Keratinocyte (primary cell): ENCODE measurements at regions not wholly inside any gene's neighbourhood (a gene's known extent, or its start where the extent isn't known, plus 50 kb on each side); places are given as distances from the start of the nearest gene placed in this dataset.

Experiments
- DNase-seq: peaks from one replicate; pipeline ENCODE4 v3.0.0-alpha.2; 2011; ENCODE audit warnings: low read depth, missing footprints, low spot score
- FAIRE-seq: peaks from 2 replicates; lab custom pipeline; 2011; peaks lifted over from hg19 to GRCh38; lab: Jason Lieb, UNC
- H2AFZ ChIP-seq: 2 replicates; pipeline ENCODE4 v1.6.0; 2012; ENCODE audit warnings: low read length, control low read depth, inconsistent platforms; ENCODE audit not compliant: control insufficient read depth
- H3K27ac ChIP-seq: 2 replicates; pipeline ENCODE4 v1.5.1; 2011; ENCODE audit warnings: low read length; ENCODE audit not compliant: control insufficient read depth, insufficient read depth
- H3K27me3 ChIP-seq: 3 replicates; pipeline ENCODE4 v1.6.0; 2011; ENCODE audit warnings: low read length; ENCODE audit not compliant: control insufficient read depth, insufficient read depth; ENCODE audit errors: extremely low read depth
- H3K36me3 ChIP-seq, 2 experiments: 2 replicates in 1 of 2; 3 replicates in 1 of 2; pipeline ENCODE4 v1.5.1; 2011; ENCODE audit warnings: low read length in 2 of 2, mild to moderate bottlenecking in 1 of 2; ENCODE audit not compliant: control insufficient read depth in 2 of 2, insufficient read depth in 2 of 2; ENCODE audit errors: extremely low read depth in 1 of 2
- H3K4me1 ChIP-seq: 3 replicates; pipeline ENCODE4 v1.5.1; 2011; ENCODE audit warnings: low read length; ENCODE audit not compliant: control insufficient read depth, insufficient read depth; ENCODE audit errors: extremely low read depth
- H3K4me2 ChIP-seq: 3 replicates; pipeline ENCODE4 v1.6.0; 2011; ENCODE audit warnings: low read depth, low read length; ENCODE audit not compliant: control insufficient read depth, insufficient read depth; ENCODE audit errors: extremely low read depth
- H3K4me3 ChIP-seq, 3 experiments: fragments of 200-600 bp in 1 of 3; sonication (generic) in 1 of 3; 2 replicates in 2 of 3; 3 replicates in 1 of 3; pipeline ENCODE4 v1.5.1; 2011 to 2016; ENCODE audit warnings: low read length in 3 of 3, mild to moderate bottlenecking in 3 of 3, control low read depth in 2 of 3, inconsistent platforms in 1 of 3, low read depth in 1 of 3, mixed read lengths in 1 of 3, mixed run types in 1 of 3, moderate library complexity in 1 of 3; ENCODE audit not compliant: control insufficient read depth in 2 of 3, insufficient read depth in 2 of 3; ENCODE audit errors: extremely low read depth in 1 of 3
- H3K79me2 ChIP-seq: 2 replicates; pipeline ENCODE4 v1.6.0; 2012; ENCODE audit warnings: low read length; ENCODE audit not compliant: control insufficient read depth, insufficient read depth
- H3K9ac ChIP-seq: 3 replicates; pipeline ENCODE4 v1.6.0; 2011; ENCODE audit warnings: low read length; ENCODE audit not compliant: control insufficient read depth, insufficient read depth; ENCODE audit errors: extremely low read depth
- H3K9me1 ChIP-seq: 3 replicates; pipeline ENCODE4 v1.6.0; 2011; ENCODE audit warnings: low read length; ENCODE audit not compliant: control insufficient read depth, insufficient read depth; ENCODE audit errors: extremely low read depth
- H3K9me3 ChIP-seq: 2 replicates; pipeline ENCODE4 v1.5.1; 2012; ENCODE audit warnings: low read depth, low read length; ENCODE audit not compliant: control insufficient read depth
- H4K20me1 ChIP-seq: 3 replicates; pipeline ENCODE4 v1.6.0; 2011; ENCODE audit warnings: low read length; ENCODE audit not compliant: control insufficient read depth, insufficient read depth; ENCODE audit errors: extremely low read depth
- CTCF ChIP-seq, 3 experiments: IDR thresholded peaks in 1 of 3; conservative IDR thresholded peaks in 1 of 3; optimal IDR thresholded peaks in 1 of 3; 2 replicates in 2 of 3; 3 replicates in 1 of 3; pipeline versions ENCODE3 to v1.5.1; 2011; ENCODE audit warnings: low read length in 3 of 3, mild to moderate bottlenecking in 3 of 3, moderate library complexity in 2 of 3, control low read depth in 1 of 3, inconsistent platforms in 1 of 3; ENCODE audit not compliant: insufficient read depth in 2 of 3; ENCODE audit errors: extremely low read depth in 1 of 3
- EZH2 ChIP-seq: IDR thresholded peaks from one replicate; pipeline ENCODE4 v1.6.1; 2012; ENCODE audit warnings: inconsistent platforms, mild to moderate bottlenecking, low read length, moderate library complexity
- dilution Hi-C: fragments of 300-500 bp; cut with MboI; formaldehyde crosslinking; loops from one replicate; pipeline ENCODE4 v1.7.0; 2020; ENCODE audit warnings: low sequenced_read_pairs; ENCODE audit not compliant: extremely low pct_ligation_motif_present

GRCh38 chr5:20469390-20469789 is 481.4 kb upstream of the CDH18 start:
- H3K4me2 ChIP-seq = no peak overlapping the region
- H3K9me1 ChIP-seq = no peaks in the 10 kb centered on the region
- no peaks in the 10 kb centered on the region for H3K4me1 ChIP-seq
- FAIRE-seq = no peak
- H3K36me3 ChIP-seq = no peaks in the 10 kb centered on the region
- no peak overlapping the region for H3K27ac ChIP-seq
- H3K27me3 ChIP-seq = no peaks in the 10 kb centered on the region
- H3K4me3 ChIP-seq = no peak overlapping the region
- no peak for DNase-seq
- dilution Hi-C loops = no loop called here
- H3K79me2 ChIP-seq = no peaks in the 10 kb centered on the region
- no peak for TF ChIP-seq EZH2
- no peak for TF ChIP-seq CTCF (optimal IDR thresholded peaks at IDR 0.05 in 1 of 3, IDR thresholded peaks at IDR 0.05 in 1 of 3, conservative IDR thresholded peaks at IDR 0.05 in 1 of 3; ENCODE audit: extremely low read depth in 1 of 3, insufficient read depth in 2 of 3, low read length in 3 of 3)
- H2AFZ ChIP-seq = no peak overlapping the region
- no peaks in the 10 kb centered on the region for H4K20me1 ChIP-seq
- H3K9ac ChIP-seq = no peak overlapping the region
- no peaks in the 10 kb centered on the region for H3K9me3 ChIP-seq

- no peaks in the 10 kb centered on the region for H3K27me3 ChIP-seq
- no peak overlapping the region for H3K4me3 ChIP-seq
- H3K9me3 ChIP-seq = no peaks in the 10 kb centered on the region
- no peak overlapping the region for H2AFZ ChIP-seq
- dilution Hi-C loops = no loop called here
- no peaks in the 10 kb centered on the region for H3K4me1 ChIP-seq
- no peaks in the 10 kb centered on the region for H3K9me1 ChIP-seq
- no peak overlapping the region for H3K4me2 ChIP-seq
- H3K36me3 ChIP-seq = no peaks in the 10 kb centered on the region
- H3K79me2 ChIP-seq = no peaks in the 10 kb centered on the region
- FAIRE-seq = no peak
- no peaks in the 10 kb centered on the region for H4K20me1 ChIP-seq
- TF ChIP-seq CTCF (optimal IDR thresholded peaks at IDR 0.05 in 1 of 3, IDR thresholded peaks at IDR 0.05 in 1 of 3, conservative IDR thresholded peaks at IDR 0.05 in 1 of 3; ENCODE audit: extremely low read depth in 1 of 3, insufficient read depth in 2 of 3, low read length in 3 of 3) = no peak
- no peak for TF ChIP-seq EZH2
- no peak overlapping the region for H3K9ac ChIP-seq
- H3K27ac ChIP-seq = no peak overlapping the region
- no peak for DNase-seq
Observed at GRCh38 chr5:20466512-20466911, 478.5 kb upstream of the CDH18 start.
